ENCODE measurements at regions not wholly inside any gene's neighbourhood (a gene's known extent, or its start where the extent isn't known, plus 50 kb on each side); places are given as distances from the start of the nearest gene placed in this dataset.

- intact Hi-C loops (cut with DNase I, micrococcal nuclease) = no loop called here
- ATAC-seq = no peak
- DNase-seq = no peak
Measured at GRCh38 chr6:91632308-91632707, 1045.4 kb upstream of the MAP3K7 start.

GRCh38 chr6:91631227-91631626, 1044.4 kb upstream of the MAP3K7 start:
- intact Hi-C loops (cut with DNase I, micrococcal nuclease) = no loop called here
- ATAC-seq (no peak), DNase-seq (no peak)

- ATAC-seq = no peak
- intact Hi-C loops (cut with DNase I, micrococcal nuclease) = no loop called here
- DNase-seq = no peak
Measured at GRCh38 chr6:91626911-91627310, 1040.0 kb upstream of the MAP3K7 start.

GRCh38 chr6:91613481-91613880, 1026.6 kb upstream of the MAP3K7 start:
- intact Hi-C loops (cut with DNase I, micrococcal nuclease) = no loop called here
- DNase-seq (no peak), ATAC-seq (no peak)

- intact Hi-C loops (cut with DNase I, micrococcal nuclease) = no loop called here
- no peak for DNase-seq
- ATAC-seq = no peak
Measured at GRCh38 chr6:91611190-91611589, 1024.3 kb upstream of the MAP3K7 start.

- ATAC-seq = no peak
- no peak for DNase-seq
- intact Hi-C loops (cut with DNase I, micrococcal nuclease) = no loop called here
Measured at GRCh38 chr6:91608428-91608827, 1021.6 kb upstream of the MAP3K7 start.

- no peak for DNase-seq
- intact Hi-C loops (cut with DNase I, micrococcal nuclease) = no loop called here
- ATAC-seq = no peak
Measured at GRCh38 chr6:91606148-91606901, 1019.5 kb upstream of the MAP3K7 start.

GRCh38 chr6:91600561-91600960, 1013.7 kb upstream of the MAP3K7 start:
- DNase-seq = no peak
- intact Hi-C loops (cut with DNase I, micrococcal nuclease) = no loop called here
- no peak for ATAC-seq

- DNase-seq (no peak), ATAC-seq (no peak)
- intact Hi-C loops (cut with DNase I, micrococcal nuclease) = no loop called here
Measured at GRCh38 chr6:91590191-91590590, 1003.3 kb upstream of the MAP3K7 start.

GRCh38 chr6:91580635-91581034, 993.8 kb upstream of the MAP3K7 start:
- intact Hi-C loops (cut with DNase I, micrococcal nuclease) = no loop called here
- no peak for ATAC-seq
- no peak for DNase-seq

- ATAC-seq = no peak
- DNase-seq = no peak
- intact Hi-C loops (cut with DNase I, micrococcal nuclease) = no loop called here
Measured at GRCh38 chr6:91575032-91575431, 988.2 kb upstream of the MAP3K7 start.

- intact Hi-C loops (cut with DNase I, micrococcal nuclease) = no loop called here
- DNase-seq (no peak), ATAC-seq (no peak)
Measured at GRCh38 chr6:91573826-91574416, 987.0 kb upstream of the MAP3K7 start.

- ATAC-seq = no peak
- no peak for DNase-seq
- intact Hi-C loops (cut with DNase I, micrococcal nuclease) = no loop called here
Measured at GRCh38 chr6:91572878-91573277, 986.0 kb upstream of the MAP3K7 start.

GRCh38 chr6:91569071-91569470, 982.2 kb upstream of the MAP3K7 start:
- no peak for ATAC-seq
- no peak for DNase-seq
- intact Hi-C loops (cut with DNase I, micrococcal nuclease) = no loop called here

- ATAC-seq (no peak), DNase-seq (no peak)
- intact Hi-C loops (cut with DNase I, micrococcal nuclease) = no loop called here
Measured at GRCh38 chr6:91566467-91566866, 979.6 kb upstream of the MAP3K7 start.

- no peak for DNase-seq
- ATAC-seq = no peak
- intact Hi-C loops (cut with DNase I, micrococcal nuclease) = no loop called here
Measured at GRCh38 chr6:91565207-91565606, 978.3 kb upstream of the MAP3K7 start.

GRCh38 chr6:91562955-91563354, 976.1 kb upstream of the MAP3K7 start:
- DNase-seq (no peak), ATAC-seq (no peak)
- intact Hi-C loops (cut with DNase I, micrococcal nuclease) = no loop called here

GRCh38 chr6:91560409-91560808, 973.5 kb upstream of the MAP3K7 start:
- no peak for DNase-seq
- ATAC-seq = no peak
- intact Hi-C loops (cut with DNase I, micrococcal nuclease) = no loop called here

- DNase-seq (no peak), ATAC-seq (no peak)
- intact Hi-C loops (cut with DNase I, micrococcal nuclease) = no loop called here
Measured at GRCh38 chr6:91540902-91541301, 954.0 kb upstream of the MAP3K7 start.

- ATAC-seq (no peak), DNase-seq (no peak)
- intact Hi-C loops (cut with DNase I, micrococcal nuclease) = no loop called here
Measured at GRCh38 chr6:91539456-91539855, 952.6 kb upstream of the MAP3K7 start.

GRCh38 chr6:91538622-91539021, 951.8 kb upstream of the MAP3K7 start:
- ATAC-seq (no peak), DNase-seq (no peak)
- intact Hi-C loops (cut with DNase I, micrococcal nuclease) = no loop called here
